ENCODE measurements at regions not wholly inside any gene's neighbourhood (a gene's known extent, or its start where the extent isn't known, plus 50 kb on each side); places are given as distances from the start of the nearest gene placed in this dataset.

DNA sequence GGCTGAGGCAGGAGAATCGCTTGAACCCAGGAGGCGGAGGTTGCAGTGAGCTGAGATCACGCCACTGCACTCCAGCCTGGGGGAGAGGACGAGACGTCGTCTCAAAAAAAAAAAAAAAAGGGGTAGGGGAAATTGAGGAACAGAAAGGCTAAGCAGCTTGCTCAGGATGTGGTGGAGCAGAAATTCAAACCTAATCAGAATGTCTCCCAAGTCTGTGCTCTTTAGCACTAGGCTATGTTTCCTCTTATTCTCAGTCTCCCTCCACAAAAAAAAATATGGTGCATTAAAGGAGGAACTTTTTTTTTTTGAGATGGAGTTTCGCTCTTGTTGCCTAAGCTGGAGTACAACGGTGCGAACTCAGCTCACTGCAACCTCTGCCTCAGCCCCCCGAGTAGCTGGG is 114.2 kb downstream of the SLC16A1 start:
- H3K56ac ChIP-seq (ENCODE audit: extremely low read depth, insufficient read depth, low read length), result no peak overlapping the region
- in situ Hi-C loops (cut with MboI; ENCODE audit: low sequenced_read_pairs) (no loop called here), intact Hi-C loops (cut with micrococcal nuclease) (no loop called here), dilution Hi-C loops (cut with HindIII; ENCODE audit: low sequenced_read_pairs, unreplicated experiment) (no loop called here)
- no peak overlapping the region for H2AK9ac ChIP-seq (replicated peaks; ENCODE audit: low read depth, low read length, poor library complexity)
- peaks cover 7% of the 10 kb centered on the region for H3K27me3 ChIP-seq (ENCODE audit: control insufficient read depth, insufficient read depth, low read length)
- H3K4me2 ChIP-seq (ENCODE audit: low read depth, low read length), result no peak overlapping the region
- DNase-seq, result no peak
- H3K9ac ChIP-seq (ENCODE audit: low read depth, low read length), result no peak overlapping the region
- no peak overlapping the region for H2BK120ac ChIP-seq (ENCODE audit: low read depth, low read length)
- BruUV-seq (replicated peaks), result no TSS peak
- H4K20me1 ChIP-seq (ENCODE audit: insufficient read depth, low read length), result no peaks in the 10 kb centered on the region
- H2AFZ ChIP-seq (replicated peaks; ENCODE audit: low read length, poor library complexity), result no peak overlapping the region
- H3K4ac ChIP-seq (ENCODE audit: low read depth, low read length), result no peak overlapping the region
- no peak overlapping the region for H4K5ac ChIP-seq (ENCODE audit: low read depth, low read length)
- no peak overlapping the region for H3K27ac ChIP-seq (ENCODE audit: insufficient read depth, low read length)
- WGBS, 2 experiments (ENCODE audit: extremely low coverage in 2 of 2, insufficient read length in 1 of 2), result no CpG with 5 or more reads among the region's 10 CpGs
- H3K36me3 ChIP-seq (ENCODE audit: control insufficient read depth, insufficient read depth, low read length), result no peaks in the 10 kb centered on the region
- no peak overlapping the region for H3K4me3 ChIP-seq (ENCODE audit: insufficient read depth, low read depth, low read length)
- no peak overlapping the region for H3K23ac ChIP-seq (ENCODE audit: low read depth, low read length)
- no peaks in the 10 kb centered on the region for H3K4me1 ChIP-seq (ENCODE audit: control insufficient read depth, insufficient read depth, low read length)
- ChIA-PET CTCF (no interaction called here), POLR2A (ENCODE audit: unreplicated experiment) (no interaction called here)
- ATAC-seq (ENCODE audit: low read depth), result no peak
- no peak overlapping the region for H2BK5ac ChIP-seq (ENCODE audit: low read depth, low read length, poor library complexity, severe bottlenecking)
- 0 out of 2 replicates have a peak, but pooled peaks cover 3% of the 10 kb centered on the region for H3K9me1 ChIP-seq (ENCODE audit: insufficient read depth, low read length)
- no peak overlapping the region for H2BK20ac ChIP-seq (ENCODE audit: low read depth, low read length)
- no peak overlapping the region for H2AK5ac ChIP-seq (ENCODE audit: low read depth, low read length)
- H4K8ac ChIP-seq (ENCODE audit: low read depth in 2 of 2, low read length in 2 of 2), result no peak overlapping the region
- no peak overlapping the region for H2BK15ac ChIP-seq (ENCODE audit: low read depth, low read length)
- no peak overlapping the region for H4K91ac ChIP-seq (ENCODE audit: insufficient read depth, low read depth, low read length)
- no peaks in the 10 kb centered on the region for H3K79me1 ChIP-seq (ENCODE audit: low read depth in 1 of 2, low read length in 2 of 2)
- no peaks in the 10 kb centered on the region for H3K9me3 ChIP-seq (ENCODE audit: control insufficient read depth, insufficient read depth, low read length)
- H3K18ac ChIP-seq (ENCODE audit: low read depth, low read length), result no peak overlapping the region
- H3K14ac ChIP-seq (replicated peaks; ENCODE audit: low read depth, low read length), result no peak overlapping the region
- no peak for TF ChIP-seq POLR2A (IDR thresholded peaks at IDR 0.05; ENCODE audit: low read depth, low read length)
- no peak for TF ChIP-seq CEBPB (IDR thresholded peaks at IDR 0.05; ENCODE audit: low read depth, low read length)
- TF ChIP-seq CHD1 (IDR thresholded peaks at IDR 0.05; ENCODE audit: low read depth, low read length), result no peak
- TF ChIP-seq, protein P1, sequence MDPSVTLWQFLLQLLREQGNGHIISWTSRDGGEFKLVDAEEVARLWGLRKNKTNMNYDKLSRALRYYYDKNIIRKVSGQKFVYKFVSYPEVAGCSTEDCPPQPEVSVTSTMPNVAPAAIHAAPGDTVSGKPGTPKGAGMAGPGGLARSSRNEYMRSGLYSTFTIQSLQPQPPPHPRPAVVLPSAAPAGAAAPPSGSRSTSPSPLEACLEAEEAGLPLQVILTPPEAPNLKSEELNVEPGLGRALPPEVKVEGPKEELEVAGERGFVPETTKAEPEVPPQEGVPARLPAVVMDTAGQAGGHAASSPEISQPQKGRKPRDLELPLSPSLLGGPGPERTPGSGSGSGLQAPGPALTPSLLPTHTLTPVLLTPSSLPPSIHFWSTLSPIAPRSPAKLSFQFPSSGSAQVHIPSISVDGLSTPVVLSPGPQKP (IDR thresholded peaks at IDR 0.05; ENCODE audit: borderline replicate concordance, low read depth, low read length), result no peak
- TF ChIP-seq MXI1 (IDR thresholded peaks at IDR 0.05; ENCODE audit: borderline replicate concordance, low read depth, low read length), result no peak

Data from IMR-90 (cell line).